ENCODE measurements at regions not wholly inside any gene's neighbourhood (a gene's known extent, or its start where the extent isn't known, plus 50 kb on each side); places are given as distances from the start of the nearest gene placed in this dataset.

DNA sequence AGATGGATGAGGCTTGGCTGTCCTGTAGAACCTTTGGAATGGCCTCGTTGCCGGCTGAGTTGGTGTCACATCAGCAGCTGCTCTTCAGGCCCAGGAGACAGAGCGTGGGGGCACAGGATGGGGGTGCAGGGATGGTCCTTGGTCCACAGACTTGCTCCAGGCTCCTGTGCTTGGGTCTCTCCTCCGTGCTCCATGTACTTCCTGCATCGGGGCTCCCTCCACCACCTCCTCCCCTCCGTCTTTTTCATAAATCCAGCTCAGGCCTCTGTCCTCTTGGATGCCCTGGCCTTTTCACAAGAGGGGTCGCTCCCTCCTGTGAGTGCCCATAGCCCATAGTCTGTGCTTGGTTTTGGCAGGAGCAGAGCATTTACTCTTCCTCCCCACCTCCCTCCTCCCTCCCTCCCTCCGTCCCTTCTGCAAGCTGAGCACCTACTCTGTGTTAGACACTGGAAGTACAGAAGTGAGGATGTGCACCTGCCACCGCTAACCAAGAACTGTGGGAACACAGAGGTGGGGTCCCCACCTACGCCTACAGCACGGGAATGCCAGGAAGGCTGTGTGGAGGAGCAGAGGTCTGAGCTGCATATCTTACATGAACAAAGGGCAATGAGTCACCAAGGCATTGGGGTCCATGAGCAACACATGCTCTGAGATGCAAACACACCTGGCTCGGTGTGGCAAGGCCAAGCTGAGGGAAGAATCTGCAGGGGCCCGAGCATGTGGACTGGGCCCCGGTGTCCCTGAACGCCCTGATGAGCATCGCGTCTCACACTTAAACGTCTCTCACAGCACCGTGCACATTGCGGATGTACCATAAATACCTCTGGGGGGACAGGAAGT is 458.7 kb upstream of the HS6ST1 start:
- Histone ChIP-seq H3K4me1 (ENCODE audit: insufficient read depth) (no peaks in the 10 kb centered on the region), H3K27ac (ENCODE audit: low read depth) (no peak overlapping the region), H3K4me3 (ENCODE audit: low read depth, low read length) (no peak overlapping the region), H3K36me3 (ENCODE audit: insufficient read depth) (no peaks in the 10 kb centered on the region)
- 82% methylated on average over 20 of the region's 20 CpGs for WGBS
- no peak for DNase-seq (ENCODE audit: extremely low spot score)

- H3K4me3 ChIP-seq (ENCODE audit: low read depth, low read length): no peak overlapping the region
- no peak overlapping the region for H3K27ac ChIP-seq (ENCODE audit: low read depth)
- no peaks in the 10 kb centered on the region for H3K36me3 ChIP-seq (ENCODE audit: insufficient read depth)
- H3K4me1 ChIP-seq (ENCODE audit: insufficient read depth): no peaks in the 10 kb centered on the region
- no peak for DNase-seq (ENCODE audit: extremely low spot score)
- 89% methylated on average over 2 of the region's 2 CpGs for WGBS
Measured at GRCh38 chr2:128778843-128779242, 460.2 kb upstream of the HS6ST1 start.

DNA sequence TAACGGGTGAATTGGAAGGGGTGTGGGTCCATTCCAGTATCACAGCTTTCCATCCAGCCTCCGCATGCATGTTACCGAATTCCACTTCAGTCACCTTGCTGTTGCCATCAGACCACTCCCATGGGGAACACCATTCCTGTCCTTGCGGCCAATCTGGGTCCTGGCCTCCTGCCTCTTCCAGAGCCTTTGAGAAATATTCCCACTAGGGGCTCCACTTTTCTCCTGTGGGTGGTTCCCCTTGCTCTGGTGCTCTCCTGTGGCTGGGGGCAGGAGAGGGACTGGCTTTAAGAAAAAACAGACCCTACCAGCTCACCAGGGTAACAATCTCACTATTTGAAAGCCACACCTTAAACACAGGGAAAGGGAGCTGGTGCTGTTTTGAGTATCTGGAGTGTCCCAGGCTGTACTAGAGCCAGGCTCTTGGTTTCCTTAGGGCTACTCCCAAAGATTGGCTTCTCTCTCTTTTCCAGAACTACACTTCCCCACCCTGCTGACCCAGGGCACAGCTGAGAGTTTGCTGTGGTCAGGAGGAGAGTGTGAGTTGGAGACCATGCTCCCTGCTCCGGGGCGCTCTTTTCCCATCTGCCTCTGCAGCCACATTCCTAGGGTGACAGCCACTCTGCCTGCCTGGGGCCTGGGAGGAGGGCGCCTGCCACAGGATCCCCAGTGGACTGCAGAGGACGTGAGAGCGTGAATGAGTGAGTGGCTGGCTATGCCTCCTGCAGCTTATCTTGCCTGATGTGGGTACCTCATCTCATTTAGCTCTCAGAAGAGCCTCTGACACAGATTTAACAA is 460.8 kb upstream of the HS6ST1 start:
- H3K27ac ChIP-seq (ENCODE audit: low read depth): no peak overlapping the region
- DNase-seq (ENCODE audit: extremely low spot score): no peak
- no peak overlapping the region for H3K4me3 ChIP-seq (ENCODE audit: low read depth, low read length)
- H3K4me1 ChIP-seq (ENCODE audit: insufficient read depth): no peaks in the 10 kb centered on the region
- no peaks in the 10 kb centered on the region for H3K36me3 ChIP-seq (ENCODE audit: insufficient read depth)
- 94% methylated on average over 9 of the region's 9 CpGs for WGBS

GRCh38 chr2:128780434-128781080 is 461.9 kb upstream of the HS6ST1 start:
- H3K36me3 ChIP-seq (ENCODE audit: insufficient read depth): no peaks in the 10 kb centered on the region
- no peak for DNase-seq (ENCODE audit: extremely low spot score)
- no peak overlapping the region for H3K27ac ChIP-seq (ENCODE audit: low read depth)
- no peak overlapping the region for H3K4me3 ChIP-seq (ENCODE audit: low read depth, low read length)
- H3K4me1 ChIP-seq (ENCODE audit: insufficient read depth): no peaks in the 10 kb centered on the region
- 91% methylated on average over 5 of the region's 5 CpGs for WGBS

GRCh38 chr2:128781166-128781565 is 462.5 kb upstream of the HS6ST1 start:
- H3K27ac ChIP-seq (ENCODE audit: low read depth): no peak overlapping the region
- no peak overlapping the region for H3K4me3 ChIP-seq (ENCODE audit: low read depth, low read length)
- DNase-seq (ENCODE audit: extremely low spot score): no peak
- WGBS: 86% methylated on average over 3 of the region's 3 CpGs
- no peaks in the 10 kb centered on the region for H3K36me3 ChIP-seq (ENCODE audit: insufficient read depth)
- no peaks in the 10 kb centered on the region for H3K4me1 ChIP-seq (ENCODE audit: insufficient read depth)

GRCh38 chr2:128781585-128782385 is 463.1 kb upstream of the HS6ST1 start:
- H3K36me3 ChIP-seq (ENCODE audit: insufficient read depth): no peaks in the 10 kb centered on the region
- WGBS: 83% methylated on average over 18 of the region's 18 CpGs
- DNase-seq (ENCODE audit: extremely low spot score): no peak
- H3K4me1 ChIP-seq (ENCODE audit: insufficient read depth): no peaks in the 10 kb centered on the region
- no peak overlapping the region for H3K4me3 ChIP-seq (ENCODE audit: low read depth, low read length)
- no peak overlapping the region for H3K27ac ChIP-seq (ENCODE audit: low read depth)

GRCh38 chr2:128782411-128783192 is 463.9 kb upstream of the HS6ST1 start:
- 87% methylated on average over 6 of the region's 6 CpGs for WGBS
- DNase-seq (ENCODE audit: extremely low spot score): no peak
- no peaks in the 10 kb centered on the region for H3K36me3 ChIP-seq (ENCODE audit: insufficient read depth)
- H3K27ac ChIP-seq (ENCODE audit: low read depth): no peak overlapping the region
- no peak overlapping the region for H3K4me3 ChIP-seq (ENCODE audit: low read depth, low read length)
- H3K4me1 ChIP-seq (ENCODE audit: insufficient read depth): no peaks in the 10 kb centered on the region

DNA sequence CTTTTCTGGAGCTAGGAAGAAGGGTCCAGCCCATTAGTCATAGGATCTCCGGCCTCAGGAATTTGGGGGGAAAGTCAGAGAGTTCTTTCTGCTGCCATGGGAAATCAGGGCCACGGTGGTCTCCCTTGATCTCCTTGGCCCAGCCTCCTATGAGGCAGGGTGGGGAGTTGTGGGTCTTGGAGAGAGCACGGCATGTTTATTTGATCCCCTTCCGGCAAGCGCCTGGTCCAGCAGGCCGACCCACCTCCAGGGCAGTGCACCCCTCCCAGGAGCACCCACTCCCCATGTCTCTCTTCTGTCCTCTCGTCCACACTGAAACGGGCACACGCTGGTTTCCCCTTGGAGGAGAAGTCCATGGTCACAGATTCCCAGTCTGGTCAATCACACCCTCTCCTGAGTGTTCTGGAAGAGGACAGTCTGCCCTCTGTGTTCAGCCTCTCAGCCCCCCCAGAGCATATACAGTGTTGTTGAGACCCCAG is 464.6 kb upstream of the HS6ST1 start:
- Histone ChIP-seq H3K27ac (ENCODE audit: low read depth) (no peak overlapping the region), H3K36me3 (ENCODE audit: insufficient read depth) (no peaks in the 10 kb centered on the region), H3K4me3 (ENCODE audit: low read depth, low read length) (no peak overlapping the region), H3K4me1 (ENCODE audit: insufficient read depth) (no peaks in the 10 kb centered on the region)
- no peak for DNase-seq (ENCODE audit: extremely low spot score)
- 92% methylated on average over 9 of the region's 9 CpGs for WGBS

- Histone ChIP-seq H3K36me3 (ENCODE audit: insufficient read depth) (no peaks in the 10 kb centered on the region), H3K4me1 (ENCODE audit: insufficient read depth) (no peaks in the 10 kb centered on the region), H3K27ac (ENCODE audit: low read depth) (no peak overlapping the region), H3K4me3 (ENCODE audit: low read depth, low read length) (no peak overlapping the region)
- no peak for DNase-seq (ENCODE audit: extremely low spot score)
- WGBS: 77% methylated on average over 10 of the region's 10 CpGs
Measured at GRCh38 chr2:128783896-128784295, 465.2 kb upstream of the HS6ST1 start.

DNA sequence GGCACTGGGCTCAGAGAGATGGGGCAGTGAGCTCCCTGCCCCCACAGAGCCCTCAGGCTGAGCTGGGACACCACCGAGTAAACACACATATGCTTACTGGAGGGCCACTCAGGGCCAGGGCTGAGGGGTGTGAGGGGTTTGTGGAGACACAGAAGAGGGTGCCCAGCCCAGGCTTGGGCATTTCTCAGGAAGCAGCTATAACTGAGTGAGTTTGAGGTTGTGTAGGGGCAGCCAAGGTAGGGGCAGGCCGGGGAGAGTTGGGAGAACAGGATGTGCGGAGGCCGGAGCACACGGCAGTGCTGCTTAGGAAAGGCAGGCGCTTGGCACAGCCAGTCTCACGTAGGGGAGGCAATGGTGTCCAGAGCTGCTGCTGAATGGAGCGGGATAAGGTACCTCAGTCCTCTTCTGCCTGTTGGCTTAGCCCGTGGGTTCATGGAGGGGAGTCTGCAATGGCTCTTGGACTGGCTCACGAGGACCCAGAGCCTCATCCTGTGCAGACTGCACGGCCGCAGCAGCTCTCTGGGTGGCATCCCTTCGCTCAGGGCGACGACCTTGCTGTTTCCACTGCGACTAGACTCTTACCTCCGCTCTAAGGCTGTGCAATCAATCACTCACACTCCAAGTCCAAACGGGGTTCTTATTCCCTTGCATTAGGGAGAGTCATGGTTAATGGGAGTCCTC is 466.1 kb upstream of the HS6ST1 start:
- Histone ChIP-seq H3K27ac (ENCODE audit: low read depth) (no peak overlapping the region), H3K4me1 (ENCODE audit: insufficient read depth) (no peaks in the 10 kb centered on the region), H3K4me3 (ENCODE audit: low read depth, low read length) (no peak overlapping the region), H3K36me3 (ENCODE audit: insufficient read depth) (no peaks in the 10 kb centered on the region)
- DNase-seq (ENCODE audit: extremely low spot score): no peak
- 84% methylated on average over 18 of the region's 18 CpGs for WGBS

DNA sequence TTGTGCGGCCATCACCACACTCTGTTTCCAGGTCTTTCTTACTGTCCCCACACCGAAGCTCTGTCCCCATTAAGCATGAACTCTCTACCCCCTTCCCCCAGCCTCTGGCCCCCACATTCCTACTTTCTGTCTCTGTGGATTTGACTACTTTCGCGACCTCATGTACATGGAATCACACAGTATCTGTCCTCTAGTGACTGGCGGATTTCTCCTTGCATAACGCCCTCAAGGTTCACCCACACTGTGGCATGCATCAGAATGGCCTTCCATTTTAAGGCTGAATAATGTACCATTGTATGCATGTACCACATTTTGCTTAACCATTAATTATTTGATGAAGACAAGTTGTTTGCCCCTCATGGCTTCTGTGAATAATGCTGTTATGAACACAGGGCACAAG is 467.6 kb upstream of the HS6ST1 start:
- DNase-seq (ENCODE audit: extremely low spot score): no peak
- no peaks in the 10 kb centered on the region for H3K36me3 ChIP-seq (ENCODE audit: insufficient read depth)
- no peak overlapping the region for H3K27ac ChIP-seq (ENCODE audit: low read depth)
- 93% methylated on average over 6 of the region's 6 CpGs for WGBS
- no peak overlapping the region for H3K4me3 ChIP-seq (ENCODE audit: low read depth, low read length)
- H3K4me1 ChIP-seq (ENCODE audit: insufficient read depth): no peaks in the 10 kb centered on the region

GRCh38 chr2:128786741-128787478 is 468.2 kb upstream of the HS6ST1 start:
- H3K36me3 ChIP-seq (ENCODE audit: insufficient read depth): no peaks in the 10 kb centered on the region
- no peak overlapping the region for H3K4me3 ChIP-seq (ENCODE audit: low read depth, low read length)
- no peak for DNase-seq (ENCODE audit: extremely low spot score)
- H3K4me1 ChIP-seq (ENCODE audit: insufficient read depth): no peaks in the 10 kb centered on the region
- 82% methylated on average over 9 of the region's 9 CpGs for whole genome bisulfite sequencing
- H3K27ac ChIP-seq (ENCODE audit: low read depth): no peak overlapping the region

Data from urinary bladder (tissue), 3 donors.